GM12878 (cell line): ENCODE measurements at regions not wholly inside any gene's neighbourhood (a gene's known extent, or its start where the extent isn't known, plus 50 kb on each side); places are given as distances from the start of the nearest gene placed in this dataset.

Source experiments
- ATAC-seq: fragments of 200-7000 bp; cut with Tn5 transposase; 3 replicates; pipeline ENCODE4 v1.9.1; 2020; ENCODE audit warnings: mild to moderate bottlenecking, moderate library complexity
- BruUV-seq: library from RNA; stranded (reverse); fragments of 400-500 nt; replicated peaks from 2 replicates; lab custom pipeline; 2021; lab: Mats Ljungman, UMichigan
- CTCF ChIA-PET: fragments of 300-600 bp; sonication (Branson Sonifier 250); formaldehyde crosslinking; extraction: SDS; loops from one replicate; lab custom pipeline; 2021; ENCODE audit warnings: inconsistent platforms; lab: Yijun Ruan, JAX
- POLR2A ChIA-PET: fragments of 350-600 bp; formaldehyde crosslinking; extraction: SDS; loops from one replicate; lab custom pipeline; 2021; ENCODE audit warnings: inconsistent platforms; lab: Charles Lee
- RAD21 ChIA-PET: fragments of 300-600 bp; sonication (Branson Sonifier 250); formaldehyde crosslinking; loops from one replicate; lab custom pipeline; 2023; ENCODE audit warnings: antibody characterized with exemption; ENCODE audit not compliant: unreplicated experiment; lab: Charles Lee
- SMC1A ChIA-PET: fragments of 300-600 bp; sonication (Branson Sonifier 250); formaldehyde crosslinking; loops from one replicate; lab custom pipeline; 2023; ENCODE audit not compliant: unreplicated experiment, uncharacterized antibody; lab: Charles Lee
- DNase-seq: peaks from one replicate; pipeline ENCODE4 v3.0.0-alpha.2; 2011; ENCODE audit warnings: low read depth, low spot score
- FAIRE-seq: peaks from 3 replicates; lab custom pipeline; 2011; peaks lifted over from hg19 to GRCh38; lab: Jason Lieb, UNC
- H2AFZ ChIP-seq: 2 replicates; pipeline ENCODE4 v1.6.0; 2011; ENCODE audit warnings: low read depth, low read length, control low read depth; ENCODE audit not compliant: control insufficient read depth
- H3K27ac ChIP-seq: 2 replicates; pipeline ENCODE4 v1.5.1; 2011; ENCODE audit warnings: control low read depth; ENCODE audit not compliant: control insufficient read depth, insufficient read depth
- H3K27me3 ChIP-seq, 2 experiments: replicated peaks in 1 of 2; 2 replicates each; pipeline versions ENCODE4 v1.6.0 to v1.6.1; 2011; ENCODE audit warnings: low read length in 1 of 2; ENCODE audit not compliant: control insufficient read depth in 2 of 2, insufficient read depth in 2 of 2
- H3K36me3 ChIP-seq, 2 experiments: 2 replicates each; pipeline ENCODE4 v1.5.1; 2011; ENCODE audit warnings: low read length in 1 of 2; ENCODE audit not compliant: control insufficient read depth in 2 of 2, insufficient read depth in 2 of 2
- H3K4me1 ChIP-seq: 2 replicates; pipeline ENCODE4 v1.6.1; 2011; ENCODE audit warnings: mild to moderate bottlenecking, low read length, moderate library complexity, mixed read lengths; ENCODE audit not compliant: control insufficient read depth, insufficient read depth
- H3K4me2 ChIP-seq: 2 replicates; pipeline ENCODE4 v1.6.0; 2011; ENCODE audit warnings: control low read depth; ENCODE audit not compliant: control insufficient read depth, insufficient read depth
- H3K4me3 ChIP-seq: fragments of 200-600 bp; sonication (generic); 2 replicates; pipeline ENCODE4 v1.5.1; 2016
- H3K79me2 ChIP-seq: 2 replicates; pipeline ENCODE4 v1.6.0; 2011; ENCODE audit warnings: low read length; ENCODE audit not compliant: control insufficient read depth, insufficient read depth
- H3K9ac ChIP-seq: 2 replicates; pipeline ENCODE4 v1.8.0; 2011; ENCODE audit warnings: low read length, control low read depth, mixed read lengths; ENCODE audit not compliant: control insufficient read depth, insufficient read depth
- H3K9me3 ChIP-seq: replicated peaks from 3 replicates; pipeline ENCODE4 v1.5.1; 2011; ENCODE audit warnings: mild to moderate bottlenecking, low read length; ENCODE audit not compliant: control insufficient read depth, insufficient read depth
- H4K20me1 ChIP-seq: 2 replicates; pipeline ENCODE4 v1.6.0; 2011; ENCODE audit not compliant: control insufficient read depth, insufficient read depth
- BCL11A ChIP-seq: IDR thresholded peaks from 2 replicates; pipeline ENCODE4 v1.6.1; 2011; ENCODE audit warnings: low read depth, low read length
- CEBPB ChIP-seq, 2 experiments: fragments of 150-350 bp in 1 of 2; IDR thresholded peaks; 2 replicates each; pipeline ENCODE4 v1.6.1; 2012 to 2014; ENCODE audit warnings: low read depth in 2 of 2, low read length in 2 of 2, borderline replicate concordance in 1 of 2, inconsistent platforms in 1 of 2
- ETV6 ChIP-seq, 2 experiments: fragments of 450-650 bp in 1 of 2; IDR thresholded peaks in 1 of 2; conservative IDR thresholded peaks in 1 of 2; 2 replicates each; pipeline ENCODE4 v1.6.1; 2014; ENCODE audit warnings: antibody characterized with exemption in 1 of 2, borderline replicate concordance in 1 of 2, low read depth in 1 of 2, mild to moderate bottlenecking in 1 of 2, moderate library complexity in 1 of 2
- FOXK2 ChIP-seq: fragments of 450-650 bp; IDR thresholded peaks from 2 replicates; pipeline ENCODE4 v1.6.1; 2017; ENCODE audit warnings: mild to moderate bottlenecking, moderate library complexity
- GABPA ChIP-seq: IDR thresholded peaks from 2 replicates; pipeline ENCODE4 v1.6.1; 2014; ENCODE audit warnings: antibody characterized with exemption, low read depth, mild to moderate bottlenecking, inconsistent platforms
- HDAC2 ChIP-seq: fragments of 200-600 bp; sonication (generic); IDR thresholded peaks from 2 replicates; pipeline ENCODE4 v1.6.1; 2017
- MTA3 ChIP-seq: IDR thresholded peaks from 2 replicates; pipeline ENCODE4 v1.6.1; 2012; ENCODE audit warnings: low read length, inconsistent platforms, borderline replicate concordance
- MXI1 ChIP-seq: fragments of 150-350 bp; IDR thresholded peaks from 2 replicates; pipeline ENCODE4 v1.6.1; 2011; ENCODE audit warnings: low read depth, mild to moderate bottlenecking, inconsistent platforms, low read length, improper control_type of control experiment
- MYC ChIP-seq: IDR thresholded peaks from 2 replicates; pipeline ENCODE4 v1.6.1; 2011; ENCODE audit warnings: mild to moderate bottlenecking, low read length, moderate library complexity, inconsistent platforms; ENCODE audit not compliant: insufficient read depth, insufficient replicate concordance, insufficient read length, severe bottlenecking
- NKRF ChIP-seq: fragments of 450-650 bp; conservative IDR thresholded peaks from 2 replicates; pipeline ENCODE4 v1.6.1; 2017; ENCODE audit warnings: mild to moderate bottlenecking, moderate library complexity
- NR2C2 ChIP-seq: IDR thresholded peaks from 2 replicates; pipeline ENCODE4 v1.6.1; 2011; ENCODE audit warnings: borderline replicate concordance, low read depth; ENCODE audit not compliant: control insufficient read depth, insufficient read length
- PAX8 ChIP-seq: fragments of 450-650 bp; IDR thresholded peaks from 2 replicates; pipeline ENCODE4 v1.6.1; 2017; ENCODE audit warnings: mild to moderate bottlenecking, moderate library complexity
- PKNOX1 ChIP-seq: fragments of 450-650 bp; IDR thresholded peaks from 2 replicates; pipeline ENCODE4 v1.6.1; 2016; ENCODE audit warnings: mild to moderate bottlenecking
- POU2F2 ChIP-seq: IDR thresholded peaks from 3 replicates; pipeline ENCODE4 v1.6.1; 2011; ENCODE audit warnings: low read depth, mild to moderate bottlenecking, low read length, borderline replicate concordance
- SMARCA5 ChIP-seq: fragments of 450-650 bp; IDR thresholded peaks from 2 replicates; pipeline ENCODE4 v1.6.1; 2017; ENCODE audit warnings: mild to moderate bottlenecking
- SP1 ChIP-seq: IDR thresholded peaks from one replicate; pipeline ENCODE4 v1.6.1; 2011; ENCODE audit warnings: low read depth, low read length
- TBL1XR1 ChIP-seq: IDR thresholded peaks from 2 replicates; pipeline ENCODE4 v1.6.1; 2012; ENCODE audit warnings: low read depth, low read length, improper control_type of control experiment
- YY1 ChIP-seq: IDR thresholded peaks from 2 replicates; pipeline ENCODE4 v1.6.1; 2011; ENCODE audit warnings: low read depth, mild to moderate bottlenecking, low read length
- ZBTB33 ChIP-seq: fragments of 450-650 bp; IDR thresholded peaks from 2 replicates; pipeline ENCODE4 v1.6.1; 2017; ENCODE audit warnings: mild to moderate bottlenecking
- ZNF24 ChIP-seq: fragments of 450-650 bp; IDR thresholded peaks from 2 replicates; pipeline ENCODE4 v1.6.1; 2017; ENCODE audit warnings: antibody characterized with exemption, mild to moderate bottlenecking
- WGBS: methylation state at CpG from one replicate; pipeline ENCODE4 v1.1.6; 2016; ENCODE audit warnings: low lambda C conversion rate; ENCODE audit not compliant: insufficient replicate concordance, insufficient coverage; ENCODE audit errors: missing lambda C conversion rate; 5-methylcytosine and 5-hydroxymethylcytosine counted together
- in situ Hi-C: fragments of 300-500 bp; cut with MboI; formaldehyde crosslinking; loops from 9 replicates; pipeline ENCODE4 v1.14.3; 2018; ENCODE audit warnings: mixed read lengths
- intact Hi-C: fragments of 100-400 bp; cut with micrococcal nuclease; formaldehyde crosslinking; loops from one replicate; pipeline ENCODE4 v1.14.2; 2022; ENCODE audit not compliant: unreplicated experiment

GRCh38 chr22:48667289-48667688 is 1160.4 kb downstream of the BRD1 start:
- no peak for FAIRE-seq
- CTCF ChIA-PET: no interaction called here
- TF ChIP-seq ETV6 (conservative IDR thresholded peaks at IDR 0.05 in 1 of 2, IDR thresholded peaks at IDR 0.05 in 1 of 2; ENCODE audit: borderline replicate concordance in 1 of 2, low read depth in 1 of 2): no peak
- TF ChIP-seq SP1: no peak
- no peak for TF ChIP-seq PKNOX1
- no peak for TF ChIP-seq POU2F2
- no peak for TF ChIP-seq MYC
- TF ChIP-seq BCL11A: no peak
- TF ChIP-seq CEBPB (IDR thresholded peaks at IDR 0.05; ENCODE audit: borderline replicate concordance in 1 of 2, low read depth in 2 of 2, low read length in 2 of 2): no peak
- TF ChIP-seq SMARCA5: no peak
- TF ChIP-seq NR2C2: no peak
- TF ChIP-seq NKRF: no peak
- TF ChIP-seq TBL1XR1: no peak
- TF ChIP-seq YY1: no peak
- no peak for TF ChIP-seq ZBTB33
- no peak for TF ChIP-seq PAX8
- no peak for TF ChIP-seq FOXK2
- TF ChIP-seq GABPA: no peak
- TF ChIP-seq HDAC2: no peak
- TF ChIP-seq MTA3: no peak
- no peak for TF ChIP-seq ZNF24
- TF ChIP-seq MXI1: no peak
- TF ChIP-seq, all 136 proteins: peak for 0
- DNase-seq (no peak), ATAC-seq (no peak)
- no peaks in the 10 kb centered on the region for H3K4me1 ChIP-seq
- intact Hi-C loops (no loop called here), in situ Hi-C loops (no loop called here)
- H3K4me2 ChIP-seq: no peak overlapping the region
- no peaks in the 10 kb centered on the region for H3K27me3 ChIP-seq
- no peaks in the 10 kb centered on the region for H3K36me3 ChIP-seq
- BruUV-seq: no TSS peak
- H3K27ac ChIP-seq: no peak overlapping the region
- POLR2A ChIA-PET: no interaction called here
- H4K20me1 ChIP-seq: no peaks in the 10 kb centered on the region
- SMC1A ChIA-PET: no interaction called here
- 53% methylated on average over 14 of the region's 14 CpGs for WGBS
- H2AFZ ChIP-seq: no peak overlapping the region
- no peaks in the 10 kb centered on the region; the same call in 2 of the 3 replicates for H3K9me3 ChIP-seq
- RAD21 ChIA-PET: no interaction called here
- H3K9ac ChIP-seq: no peak overlapping the region
- no peak overlapping the region for H3K4me3 ChIP-seq
- no peaks in the 10 kb centered on the region for H3K79me2 ChIP-seq
